LHCN-M2 (cell line): ENCODE measurements at regions not wholly inside any gene's neighbourhood (a gene's known extent, or its start where the extent isn't known, plus 50 kb on each side); places are given as distances from the start of the nearest gene placed in this dataset.
A peak's percentile ranks its signal among the peaks of the same experiment; 100 is the strongest.

Experiments
- DNase-seq: peaks from one replicate; pipeline ENCODE4 v3.0.0-alpha.2; 2012; ENCODE audit warnings: low read depth

DNA sequence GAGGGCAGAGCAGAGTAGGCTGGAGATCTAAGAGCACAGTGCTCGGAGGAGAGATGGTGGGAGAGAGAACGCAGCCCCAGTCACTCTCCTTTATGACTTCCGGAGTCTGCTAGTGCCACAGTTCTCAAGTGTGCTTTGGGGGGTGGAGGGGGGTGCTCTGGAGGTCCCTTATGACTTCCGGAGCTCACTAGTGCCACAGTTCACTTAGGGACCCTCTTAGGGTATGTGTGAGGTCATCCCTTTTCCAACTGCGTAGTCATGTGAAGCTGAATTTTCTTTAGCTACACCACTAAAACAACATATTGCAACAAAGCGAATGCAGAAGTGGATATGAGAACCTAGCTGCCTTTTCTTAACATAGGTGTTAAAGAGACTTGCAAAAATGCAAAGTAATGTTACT, 153.7 kb upstream of the KCTD1 start:
- DNase-seq, result no peak

DNA sequence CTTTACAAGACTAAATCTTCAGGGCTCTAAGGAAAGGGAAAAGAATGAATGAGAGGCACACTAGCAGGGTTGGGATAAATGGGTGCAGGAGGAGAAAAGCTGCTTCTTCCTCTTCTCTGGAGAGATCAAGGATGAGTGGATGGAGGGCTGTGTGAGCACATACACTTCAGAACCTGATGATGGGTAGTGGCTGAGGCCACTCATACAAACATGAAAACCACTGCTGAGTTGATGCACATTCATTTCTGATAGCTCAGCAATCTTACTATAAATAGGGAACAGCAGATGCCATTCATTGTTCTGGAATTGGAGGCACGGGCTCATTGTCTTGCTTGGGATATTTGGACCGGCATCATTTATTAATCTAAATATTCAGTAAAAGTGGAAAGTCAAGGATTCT, 152.4 kb upstream of the KCTD1 start:
- DNase-seq, result no peak

GRCh38 chr18:26700201-26700600, 151.8 kb upstream of the KCTD1 start:
- no peak for DNase-seq

- DNase-seq, result no peak
Observed at GRCh38 chr18:26697186-26697884, 149.0 kb upstream of the KCTD1 start.

- no peak for DNase-seq
Observed at GRCh38 chr18:26696786-26697185, 148.4 kb upstream of the KCTD1 start.

GRCh38 chr18:26696308-26696707, 148.0 kb upstream of the KCTD1 start:
- no peak for DNase-seq

- no peak for DNase-seq
Observed at GRCh38 chr18:26689226-26689879, 141.0 kb upstream of the KCTD1 start.

GRCh38 chr18:26686532-26686931, 138.2 kb upstream of the KCTD1 start:
- DNase-seq, result no peak

- DNase-seq, result no peak
Observed at GRCh38 chr18:26685438-26686157, 137.2 kb upstream of the KCTD1 start.

DNA sequence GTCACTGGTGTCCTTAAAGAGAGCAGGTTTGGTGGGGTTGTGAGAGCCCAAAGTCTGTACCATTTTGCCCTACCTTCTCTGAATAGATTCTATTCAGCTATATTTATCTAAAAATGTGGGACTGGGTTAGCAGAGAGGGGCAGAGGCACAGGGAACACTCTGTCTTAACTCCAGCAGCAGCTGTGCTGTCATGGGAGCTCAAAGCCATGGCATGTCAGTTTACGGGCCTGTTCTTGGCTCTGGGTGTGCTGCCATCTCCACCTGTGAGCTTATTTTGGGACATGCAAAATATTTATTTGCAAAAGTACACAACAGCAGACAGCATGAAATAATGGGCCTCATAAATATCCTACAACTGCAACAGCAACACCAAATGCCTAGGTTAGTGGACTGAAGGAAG, 129.6 kb upstream of the KCTD1 start:
- DNase-seq, result no peak

GRCh38 chr18:26667046-26667445, 118.7 kb upstream of the KCTD1 start:
- no peak for DNase-seq

DNA sequence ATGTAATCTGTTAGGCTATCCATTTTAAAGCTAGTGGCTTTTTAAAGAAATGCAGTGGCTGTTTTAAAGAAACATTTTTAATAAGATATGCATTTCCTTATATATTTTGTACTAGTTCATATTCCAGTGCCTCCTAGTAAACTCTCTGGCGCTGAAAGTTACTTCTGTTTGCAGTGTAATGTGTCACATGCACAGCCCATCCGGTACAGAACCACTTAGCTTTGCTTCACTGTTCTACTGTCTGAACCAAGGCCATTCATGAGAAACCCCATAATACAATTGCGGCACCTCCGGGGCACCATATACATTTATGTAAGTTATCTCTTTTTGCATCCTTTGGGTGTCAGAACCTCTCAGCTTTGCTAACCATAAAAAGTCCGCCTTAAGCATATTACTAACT, 114.6 kb upstream of the KCTD1 start:
- DNase-seq, result no peak

DNA sequence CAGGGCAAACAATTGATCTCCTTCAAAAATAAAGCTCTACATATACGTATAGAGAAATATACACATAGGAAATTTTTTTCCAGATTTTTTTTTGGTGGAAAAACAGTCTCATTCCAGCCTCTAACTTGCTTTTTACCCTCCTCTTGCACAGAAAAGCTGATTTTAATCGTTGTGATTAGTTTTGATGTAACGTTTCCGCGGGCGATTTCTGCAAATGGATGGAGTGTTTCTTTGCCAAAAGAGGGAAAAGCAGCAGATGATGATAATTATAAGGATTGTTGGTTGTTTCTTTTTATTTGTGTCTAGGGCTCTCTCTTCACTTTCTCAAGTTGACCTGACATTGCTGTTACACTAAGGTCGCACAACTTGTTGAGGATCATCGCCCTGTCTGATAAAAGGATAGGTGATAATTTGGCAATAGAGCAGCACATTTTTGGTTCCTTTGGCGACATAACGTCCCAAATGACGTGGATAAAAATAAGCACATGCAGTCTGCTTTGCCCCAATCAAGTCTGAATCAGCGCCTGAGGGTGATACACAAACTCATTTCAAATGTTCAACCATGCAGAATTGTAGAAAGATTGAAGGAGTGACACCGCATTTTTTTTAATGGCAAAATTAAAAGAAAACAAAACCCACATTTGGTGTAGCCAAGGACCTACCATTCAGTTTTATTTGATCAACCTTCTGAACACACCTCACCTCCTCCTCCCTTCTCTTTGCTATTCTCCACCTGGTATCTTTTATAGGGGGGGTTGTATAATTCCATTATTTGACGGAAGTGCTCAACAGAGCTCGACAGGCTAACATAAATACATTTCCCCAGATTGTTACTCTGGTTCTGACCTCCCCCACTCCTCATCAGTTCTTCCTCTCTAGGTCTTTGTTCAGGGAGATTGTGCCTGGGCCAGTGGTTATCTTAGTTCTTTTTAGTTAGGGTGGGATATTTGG, 109.6 kb upstream of the KCTD1 start:
- DNase-seq, result no peak

- peak; percentile 50 for DNase-seq
Observed at GRCh38 chr18:26656944-26657536, 108.7 kb upstream of the KCTD1 start.

DNA sequence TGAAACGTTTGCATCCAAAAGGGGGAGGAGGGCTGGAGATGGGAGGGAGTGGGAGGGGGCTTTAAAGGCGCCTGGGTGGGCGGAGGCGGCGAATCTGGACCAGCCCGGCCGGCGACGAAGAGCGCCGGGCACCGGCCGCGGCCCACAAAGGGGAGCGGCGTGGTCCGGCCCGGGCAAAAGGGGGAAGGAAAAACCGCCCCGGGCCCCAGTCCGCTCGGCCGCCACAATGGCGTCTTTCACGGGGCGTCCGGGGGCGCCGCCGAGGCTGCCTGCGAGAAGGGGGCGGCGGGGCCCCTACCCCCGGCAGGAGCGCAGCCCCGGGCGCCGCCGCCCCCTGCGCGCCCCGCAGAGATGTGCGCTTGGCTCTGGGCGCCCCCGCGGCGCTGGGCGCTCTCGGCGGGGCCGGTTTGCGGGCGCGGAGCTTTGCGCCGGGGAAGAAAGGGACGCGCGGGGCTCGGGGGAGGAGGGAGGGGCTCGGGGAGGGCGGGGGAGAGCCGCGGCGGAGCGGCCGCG, 108.1 kb upstream of the KCTD1 start:
- DNase-seq, result no peak

DNA sequence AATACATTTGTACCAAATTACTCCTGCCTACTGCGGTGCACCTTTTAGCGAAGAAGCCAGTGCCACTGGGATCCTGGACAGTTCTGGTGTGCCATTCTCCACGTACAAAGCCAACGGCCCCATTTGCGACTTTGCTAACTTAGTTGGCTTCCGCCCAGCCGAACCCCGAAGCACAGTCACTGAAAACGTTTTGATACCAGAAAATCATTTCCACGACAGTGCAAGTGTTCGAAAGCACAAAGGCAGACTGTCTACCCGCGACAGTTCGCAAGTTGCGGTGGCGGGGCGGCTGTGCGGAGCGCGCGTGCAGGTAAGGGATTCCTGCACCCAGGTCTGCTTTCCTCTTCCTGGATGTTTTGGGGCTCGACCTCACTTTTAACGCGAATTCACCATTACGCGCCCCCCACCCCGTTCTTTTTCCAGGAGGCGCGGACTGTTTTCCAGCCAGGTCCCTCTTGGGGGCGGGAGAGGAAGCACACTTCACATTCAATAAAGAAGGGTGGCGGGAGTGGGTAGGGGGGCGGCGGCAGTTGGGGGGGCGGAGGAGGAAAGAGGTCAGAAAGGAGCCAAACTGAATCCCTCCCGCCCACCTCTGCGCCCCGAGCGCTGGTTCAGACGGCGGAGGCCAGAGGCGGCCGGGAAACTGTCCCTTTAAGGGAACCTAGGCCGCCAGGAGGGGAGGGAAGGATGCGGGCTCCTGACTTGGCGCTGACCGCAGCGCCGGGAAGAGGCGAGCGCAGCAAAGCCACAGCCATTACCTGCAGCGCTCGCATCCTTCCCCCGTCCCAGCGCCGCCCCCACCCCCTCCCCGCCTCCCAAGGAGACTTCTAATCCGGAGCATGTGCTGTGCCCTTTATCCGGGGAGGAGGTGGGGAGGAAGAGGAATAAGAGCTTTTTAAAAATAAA, 107.4 kb upstream of the KCTD1 start:
- DNase-seq, result peak; percentile 17

DNA sequence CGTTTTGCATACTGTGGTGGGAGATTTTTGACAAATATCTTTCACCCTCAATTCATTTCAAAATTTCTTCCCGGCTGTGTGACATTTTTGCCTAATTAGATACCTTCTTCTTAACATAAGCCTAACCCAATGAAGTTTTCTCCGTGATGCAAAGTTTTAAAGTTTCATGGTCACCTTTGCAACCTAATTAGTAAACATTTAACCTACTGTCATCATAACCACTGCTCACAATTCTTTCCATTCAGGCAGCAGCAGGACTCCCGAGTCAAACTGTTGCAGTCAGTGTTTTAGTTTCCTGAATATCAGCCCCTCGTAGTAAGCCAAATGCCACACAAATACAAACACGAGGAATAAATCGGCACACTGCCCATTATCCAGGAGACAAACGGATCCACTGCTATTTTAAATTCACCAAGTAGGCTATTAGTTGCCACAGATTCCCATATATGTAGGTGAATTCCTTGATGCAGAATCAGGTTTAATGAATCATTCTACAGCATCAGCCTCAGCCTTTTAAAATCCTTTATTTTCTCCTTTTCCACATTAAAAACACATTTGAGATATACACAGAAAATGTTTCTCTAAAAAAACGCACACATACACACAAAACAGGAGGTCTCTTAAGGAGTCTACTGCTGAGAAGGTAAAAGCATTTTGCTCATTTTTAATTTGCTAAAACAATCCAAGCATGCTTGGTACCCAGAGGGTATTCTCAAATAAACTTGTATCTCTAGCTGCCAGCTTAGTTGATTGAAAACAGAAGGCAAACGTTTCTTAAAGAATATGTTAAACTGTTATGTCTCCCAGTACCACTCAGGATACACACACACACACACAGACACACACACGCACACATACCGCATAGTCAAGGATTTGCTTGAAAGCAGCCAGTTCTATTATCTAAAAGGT, 106.5 kb upstream of the KCTD1 start:
- DNase-seq, result no peak

GRCh38 chr18:26653943-26654615, 105.7 kb upstream of the KCTD1 start:
- DNase-seq, result no peak
